Esophagus (tissue), 2 donors: ENCODE measurements at regions not wholly inside any gene's neighbourhood (a gene's known extent, or its start where the extent isn't known, plus 50 kb on each side); places are given as distances from the start of the nearest gene placed in this dataset.

Experiments used
- H3K27ac ChIP-seq, 2 donors: one replicate each; pipeline ENCODE4 v1.5.1; 2013; ENCODE audit warnings: low read depth in 2 of 2, mild to moderate bottlenecking in 2 of 2, inconsistent platforms in 1 of 2, low read length in 1 of 2, moderate library complexity in 1 of 2
- H3K27me3 ChIP-seq, 2 donors: one replicate each; pipeline ENCODE4 v1.6.1; 2013; ENCODE audit warnings: low read length in 2 of 2, control low read depth in 1 of 2, mild to moderate bottlenecking in 1 of 2; ENCODE audit not compliant: insufficient read depth in 2 of 2, control insufficient read depth in 1 of 2
- H3K36me3 ChIP-seq, 2 donors: one replicate each; pipeline ENCODE4 v1.6.1; 2013; ENCODE audit warnings: low read length in 1 of 2; ENCODE audit not compliant: control insufficient read depth in 2 of 2, insufficient read depth in 2 of 2
- H3K4me1 ChIP-seq, 2 donors: one replicate each; pipeline ENCODE4 v1.6.1; 2013; ENCODE audit warnings: low read length in 1 of 2; ENCODE audit not compliant: control insufficient read depth in 2 of 2, insufficient read depth in 2 of 2
- H3K4me3 ChIP-seq, 2 donors: one replicate each; pipeline ENCODE4 v1.5.1; 2013; ENCODE audit warnings: low read length in 2 of 2, mild to moderate bottlenecking in 2 of 2, low read depth in 1 of 2, moderate library complexity in 1 of 2
- H3K9me3 ChIP-seq, 2 donors: one replicate each; pipeline ENCODE4 v1.6.1; 2013; ENCODE audit warnings: mild to moderate bottlenecking in 2 of 2, low read depth in 1 of 2, low read length in 1 of 2, moderate library complexity in 1 of 2; ENCODE audit not compliant: control insufficient read depth in 2 of 2, insufficient read depth in 1 of 2
- WGBS, 2 donors: extraction: QIAGEN DNeasy Blood & Tissue Kit; methylation state at CpG; one replicate each; pipeline ENCODE4 v1.1.7; 2013; 5-methylcytosine and 5-hydroxymethylcytosine counted together
- donor health status: healthy with polysubstance abuse.
- donor health status: Bipolar disorder and iron deficiency.

DNA sequence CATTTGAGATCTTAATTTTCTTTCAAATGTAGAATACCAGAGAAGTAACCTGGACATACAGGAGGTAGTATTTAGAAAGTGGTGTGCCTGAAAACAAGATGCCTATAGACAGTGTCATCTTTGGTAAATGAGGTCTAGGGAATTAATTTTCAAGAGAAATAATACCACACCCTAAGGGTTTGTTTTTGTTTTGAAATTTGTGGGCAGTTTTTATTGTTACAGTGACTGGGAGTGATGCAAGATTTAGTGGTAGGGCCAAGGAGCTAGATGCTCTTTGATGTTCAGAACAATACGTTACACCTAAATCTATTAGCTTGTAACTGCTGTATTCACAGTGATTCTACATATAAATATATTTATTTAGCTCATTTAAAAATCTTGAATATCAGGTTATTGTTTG is 856.5 kb upstream of the MAP3K7 start:
- Histone ChIP-seq H3K9me3 (no peaks in the 10 kb centered on the region), H3K4me1 (no peaks in the 10 kb centered on the region), H3K27ac (no peak overlapping the region), H3K36me3 (no peaks in the 10 kb centered on the region), H3K4me3 (no peak overlapping the region), H3K27me3 (no peaks in the 10 kb centered on the region)
- 80 to 81% methylated on average over 1 of the region's 1 CpG for WGBS, 2 donors

DNA sequence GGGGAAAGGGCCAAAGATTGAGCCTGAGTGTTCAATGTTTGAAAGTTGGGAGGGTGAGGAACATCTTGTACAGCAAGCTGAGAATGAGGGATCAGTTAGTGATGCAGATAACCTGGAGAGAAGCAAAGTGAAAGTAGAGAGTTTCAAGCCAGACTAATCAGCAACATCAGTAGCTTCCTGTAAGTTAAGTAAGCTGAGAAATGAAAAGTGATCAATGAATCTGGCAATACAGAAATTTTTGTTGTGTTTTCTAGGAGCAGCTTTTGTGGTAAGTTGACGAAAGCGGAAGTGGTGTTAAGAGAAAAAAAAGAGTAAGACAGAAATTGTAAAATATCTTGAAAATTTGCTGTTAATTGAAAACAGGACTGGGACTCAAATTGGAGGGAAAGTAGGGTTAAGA is 855.5 kb upstream of the MAP3K7 start:
- Histone ChIP-seq H3K4me3 (no peak overlapping the region), H3K4me1 (no peaks in the 10 kb centered on the region)
- WGBS, 2 donors, result 87 to 89% methylated on average over 2 of the region's 2 CpGs

DNA sequence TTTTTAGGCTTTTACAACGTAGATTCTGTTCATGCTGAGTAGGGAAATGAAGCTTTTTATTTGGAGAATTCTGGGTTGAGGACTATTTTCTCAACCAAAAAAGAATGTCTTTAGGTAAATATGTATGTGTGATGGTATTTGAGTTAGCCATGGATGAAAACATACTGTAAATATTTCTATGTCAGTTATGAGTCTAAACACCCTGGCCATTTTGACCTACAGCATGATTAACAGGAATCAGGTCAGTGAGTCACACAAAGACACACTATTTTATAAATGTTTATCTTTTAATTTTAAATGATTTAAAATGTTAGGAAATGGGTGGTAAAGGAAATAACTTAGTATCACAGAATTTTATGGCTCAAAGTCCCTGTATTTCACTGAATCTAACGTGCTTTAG is 851.7 kb upstream of the MAP3K7 start:
- H3K36me3 ChIP-seq, result no peaks in the 10 kb centered on the region
- 68 to 75% methylated on average over 2 of the region's 2 CpGs for WGBS, 2 donors
- H3K4me1 ChIP-seq, result no peaks in the 10 kb centered on the region
- H3K27ac ChIP-seq, result no peak overlapping the region
- H3K4me3 ChIP-seq, result no peak overlapping the region
- no peaks in the 10 kb centered on the region for H3K27me3 ChIP-seq
- H3K9me3 ChIP-seq, result no peaks in the 10 kb centered on the region

More for the DNA sequence above, 855.5 kb upstream of the MAP3K7 start:
- no peak overlapping the region for H3K27ac ChIP-seq
- H3K9me3 ChIP-seq, result no peaks in the 10 kb centered on the region
- H3K27me3 ChIP-seq, result no peaks in the 10 kb centered on the region
- no peaks in the 10 kb centered on the region for H3K36me3 ChIP-seq

DNA sequence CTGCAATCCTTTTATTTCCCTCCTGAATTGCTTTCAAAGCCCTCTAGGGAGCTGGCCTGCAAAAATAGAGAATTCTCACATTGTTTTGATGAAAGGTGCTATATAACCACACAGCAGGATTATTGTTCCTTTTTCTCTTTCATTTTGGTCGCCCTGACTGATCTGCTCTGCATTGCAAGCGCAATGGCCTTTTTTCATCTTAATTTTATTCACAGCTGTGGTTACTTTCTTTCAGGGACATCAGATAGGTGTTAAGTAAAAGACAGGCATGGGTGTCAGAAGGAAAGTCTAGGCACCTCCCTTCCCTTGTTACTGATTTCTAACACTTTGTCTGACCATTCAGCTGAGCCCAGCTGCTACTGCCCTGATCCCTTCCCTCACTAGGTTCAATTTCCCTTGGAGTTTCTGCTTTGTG is 850.5 kb upstream of the MAP3K7 start:
- Histone ChIP-seq H3K9me3 (no peaks in the 10 kb centered on the region), H3K27ac (no peak overlapping the region), H3K27me3 (no peaks in the 10 kb centered on the region), H3K4me1 (no peaks in the 10 kb centered on the region), H3K4me3 (no peak overlapping the region), H3K36me3 (no peaks in the 10 kb centered on the region)
- WGBS, 2 donors, result 62 to 63% methylated on average over 2 of the region's 2 CpGs

DNA sequence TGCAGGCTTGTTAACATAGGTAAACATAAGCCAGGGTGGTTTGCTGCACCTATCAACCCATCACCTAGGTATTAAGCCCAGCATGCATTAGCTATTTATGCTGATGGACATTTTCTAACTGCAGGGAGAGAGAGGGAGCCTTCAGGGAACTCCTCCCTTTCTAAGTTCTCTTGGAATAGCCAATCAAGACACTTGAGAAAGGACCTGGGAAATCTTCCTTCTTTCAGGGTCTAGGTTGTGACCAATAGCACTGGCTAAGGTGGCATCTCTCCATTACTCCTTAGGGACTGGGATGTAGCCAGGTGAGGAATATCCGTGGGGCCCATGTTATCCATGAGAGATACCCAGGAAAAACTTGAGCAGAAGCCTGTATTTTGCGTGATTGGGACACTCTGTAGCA is 849.6 kb upstream of the MAP3K7 start:
- H3K4me1 ChIP-seq, result no peaks in the 10 kb centered on the region
- H3K4me3 ChIP-seq, result no peak overlapping the region
- H3K36me3 ChIP-seq, result no peaks in the 10 kb centered on the region
- no peaks in the 10 kb centered on the region for H3K9me3 ChIP-seq
- 86 to 88% methylated on average over 2 of the region's 2 CpGs for WGBS, 2 donors
- H3K27me3 ChIP-seq, result no peaks in the 10 kb centered on the region
- no peak overlapping the region for H3K27ac ChIP-seq

DNA sequence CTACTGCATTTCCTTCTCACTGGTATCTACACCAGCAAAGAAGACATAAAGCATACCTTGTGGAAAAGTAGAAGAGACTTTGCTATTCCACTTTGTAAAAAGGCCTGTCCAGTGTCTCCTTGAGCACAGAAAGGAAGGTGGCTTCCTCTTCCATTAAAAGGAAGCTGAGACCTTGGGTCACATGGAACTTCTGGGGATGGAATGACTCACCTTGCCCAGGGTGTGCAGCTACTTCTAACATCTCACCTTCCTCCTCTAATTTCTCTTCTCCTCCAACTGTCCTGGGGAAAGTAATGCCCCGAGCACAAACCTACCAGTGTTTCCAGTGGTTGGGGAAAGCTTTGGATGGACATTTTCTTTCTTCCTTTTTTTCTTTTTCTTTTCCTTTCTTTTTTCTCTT is 848.8 kb upstream of the MAP3K7 start:
- Histone ChIP-seq H3K9me3 (no peaks in the 10 kb centered on the region), H3K27me3 (no peaks in the 10 kb centered on the region), H3K4me3 (no peak overlapping the region), H3K27ac (no peak overlapping the region), H3K4me1 (no peaks in the 10 kb centered on the region), H3K36me3 (no peaks in the 10 kb centered on the region)
- WGBS, 2 donors, result 75 to 83% methylated on average over 1 of the region's 1 CpG

DNA sequence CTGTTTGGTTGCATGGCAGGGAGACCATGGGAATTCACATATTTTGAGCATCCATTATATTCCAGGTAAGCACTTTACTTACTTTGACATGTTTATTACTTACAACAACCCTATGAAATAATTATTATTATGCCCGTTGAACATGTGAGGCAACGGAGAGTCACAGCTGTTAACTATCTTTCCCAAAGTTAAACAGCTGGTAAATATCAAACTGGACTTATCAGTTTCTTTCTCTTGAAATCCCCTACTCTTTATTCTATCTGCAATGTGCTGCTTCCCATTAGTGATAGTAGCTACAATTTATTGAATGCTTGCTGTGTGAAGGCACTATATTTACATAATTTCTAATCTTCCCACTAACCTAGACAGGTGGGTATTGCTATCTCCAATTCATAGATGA is 847.7 kb upstream of the MAP3K7 start:
- Histone ChIP-seq H3K4me3 (no peak overlapping the region), H3K36me3 (no peaks in the 10 kb centered on the region), H3K9me3 (no peaks in the 10 kb centered on the region), H3K4me1 (no peaks in the 10 kb centered on the region), H3K27me3 (no peaks in the 10 kb centered on the region), H3K27ac (no peak overlapping the region)
- 51 to 72% methylated on average over 2 of the region's 2 CpGs for WGBS, 2 donors

DNA sequence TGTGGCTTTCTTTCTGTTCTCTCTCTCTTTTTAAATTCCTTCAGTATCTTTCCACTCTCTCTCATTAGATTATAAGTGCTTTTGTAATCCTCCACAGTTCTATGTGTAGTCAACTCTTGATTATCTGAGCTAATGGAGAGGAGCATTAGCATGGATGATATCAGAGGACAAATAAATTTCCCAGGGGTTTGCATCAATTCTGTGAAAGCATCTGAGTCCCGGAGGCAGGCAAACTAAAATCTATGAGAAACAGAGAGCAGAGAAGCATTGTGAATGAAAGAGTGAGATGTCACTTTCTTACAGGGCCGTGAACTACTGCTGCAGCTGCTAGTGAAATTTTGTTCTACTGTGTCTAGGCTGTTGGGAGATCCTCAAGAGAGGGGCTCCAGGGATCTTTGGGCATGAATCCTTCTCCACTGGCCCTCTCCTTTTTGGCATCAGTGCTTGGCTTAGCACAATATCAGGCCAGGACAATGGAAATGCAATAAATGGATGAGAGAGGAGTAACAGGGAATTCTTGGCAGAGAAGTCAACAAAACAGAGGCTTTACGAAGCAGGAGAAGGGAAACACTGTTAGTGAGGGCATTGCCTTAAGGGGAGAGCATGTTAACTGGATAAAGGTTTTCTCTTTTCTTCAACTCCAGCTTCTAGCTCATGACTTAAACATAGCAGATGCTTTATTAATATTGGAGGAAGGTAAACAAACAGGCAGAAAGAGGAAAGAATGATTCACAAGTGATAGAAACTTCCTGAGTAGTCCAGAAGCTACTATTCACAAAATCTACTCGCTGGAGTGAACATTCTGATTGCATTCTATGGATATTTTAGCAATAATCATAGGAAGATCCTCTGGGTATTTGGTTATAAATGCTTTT is 847.0 kb upstream of the MAP3K7 start:
- 61 to 65% methylated on average over 4 of the region's 4 CpGs for WGBS, 2 donors
- Histone ChIP-seq H3K27me3 (no peaks in the 10 kb centered on the region), H3K4me3 (no peak overlapping the region), H3K36me3 (no peaks in the 10 kb centered on the region), H3K9me3 (no peaks in the 10 kb centered on the region), H3K4me1 (no peaks in the 10 kb centered on the region), H3K27ac (no peak overlapping the region)

DNA sequence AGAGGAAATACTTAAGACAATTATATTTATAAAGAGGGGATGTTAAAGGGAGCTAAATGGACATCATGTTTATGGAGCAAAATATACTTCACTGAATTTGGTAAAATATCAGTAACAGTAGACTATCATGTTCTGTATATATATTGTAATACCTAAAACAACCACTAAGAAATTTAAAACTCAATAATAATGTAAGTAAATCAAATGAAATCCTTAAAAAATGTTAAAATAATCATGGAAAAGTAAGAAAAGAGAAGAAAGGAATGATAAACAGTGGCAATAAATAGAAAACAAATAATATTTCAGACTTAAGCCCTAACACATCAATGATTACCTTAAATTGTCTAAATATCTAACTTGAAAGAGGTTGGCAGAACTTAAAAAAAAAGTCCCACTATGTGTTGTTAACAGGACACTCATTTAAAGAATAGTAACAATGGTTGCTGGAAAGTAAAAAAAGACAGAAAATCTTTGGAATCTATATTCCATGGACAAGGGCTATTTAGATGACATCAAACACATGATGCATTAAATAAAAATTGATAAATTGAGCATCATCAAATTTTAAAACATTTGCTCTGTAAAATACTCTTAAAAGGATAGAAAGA is 842.2 kb upstream of the MAP3K7 start:
- no peaks in the 10 kb centered on the region for H3K36me3 ChIP-seq
- H3K9me3 ChIP-seq, result no peaks in the 10 kb centered on the region
- H3K4me1 ChIP-seq, result no peaks in the 10 kb centered on the region
- H3K27me3 ChIP-seq, result no peaks in the 10 kb centered on the region
- no peak overlapping the region for H3K27ac ChIP-seq
- no peak overlapping the region for H3K4me3 ChIP-seq

DNA sequence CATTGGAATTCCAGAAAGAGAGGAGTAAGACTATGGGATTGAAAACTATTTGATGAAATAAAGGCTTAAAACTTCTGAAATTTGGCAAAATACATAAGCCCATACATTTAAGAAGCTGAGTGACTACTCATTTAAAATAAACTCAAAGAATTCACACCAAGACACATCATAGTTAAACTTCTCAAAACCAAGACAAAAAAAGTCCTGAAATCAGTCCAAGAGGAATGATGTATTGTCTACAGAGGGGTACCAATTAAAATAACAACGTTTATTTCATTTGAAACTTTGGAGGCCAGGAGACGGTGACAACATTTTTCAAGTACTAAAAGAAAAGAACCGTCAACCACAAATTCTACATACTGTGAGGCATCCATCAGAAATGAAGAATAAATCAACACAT is 841.4 kb upstream of the MAP3K7 start:
- H3K9me3 ChIP-seq, result no peaks in the 10 kb centered on the region
- no peaks in the 10 kb centered on the region for H3K4me1 ChIP-seq
- 69 to 77% methylated on average over 3 of the region's 3 CpGs for WGBS, 2 donors
- no peaks in the 10 kb centered on the region for H3K36me3 ChIP-seq
- no peaks in the 10 kb centered on the region for H3K27me3 ChIP-seq
- H3K27ac ChIP-seq, result no peak overlapping the region
- H3K4me3 ChIP-seq, result no peak overlapping the region
